Esophagus squamous epithelium (tissue), 5 donors: ENCODE measurements at regions not wholly inside any gene's neighbourhood (a gene's known extent, or its start where the extent isn't known, plus 50 kb on each side); places are given as distances from the start of the nearest gene placed in this dataset.

ENCODE experiments used
- DNase-seq: peaks from one replicate; lab custom pipeline; 2025; lab: John Stamatoyannopoulos, UW
- H3K27ac ChIP-seq, 4 donors: fragments of 200-600 bp; sonication (generic); one replicate each; pipeline ENCODE4 v1.5.1; 2016 to 2019; ENCODE audit warnings: mild to moderate bottlenecking in 1 of 4
- H3K27me3 ChIP-seq, 4 donors: fragments of 200-600 bp; sonication (generic); 1 replicate in 3 of 4; 2 replicates in 1 of 4; pipeline versions ENCODE4 v1.5.1 to v1.6.0; 2017 to 2021; ENCODE audit warnings: antibody characterized with exemption in 1 of 4
- H3K36me3 ChIP-seq, 3 donors: fragments of 200-600 bp; sonication (generic); one replicate each; pipeline ENCODE4 v1.5.1; 2016 to 2019
- H3K4me1 ChIP-seq, 3 donors: fragments of 200-600 bp; sonication (generic); one replicate each; pipeline ENCODE4 v1.5.1; 2017 to 2019
- H3K4me3 ChIP-seq, 4 donors: fragments of 200-600 bp; sonication (generic); 1 replicate in 3 of 4; 2 replicates in 1 of 4; pipeline ENCODE4 v1.5.1; 2016 to 2019; ENCODE audit warnings: mild to moderate bottlenecking in 2 of 4, moderate library complexity in 1 of 4
- H3K9me3 ChIP-seq, 3 donors: fragments of 200-600 bp; sonication (generic); one replicate each; pipeline ENCODE4 v1.5.1; 2016 to 2019
- CTCF ChIP-seq, 6 experiments: fragments of 450-650 bp in 4 of 6; fragments of 200-600 bp in 2 of 6; sonication (generic) in 2 of 6; IDR thresholded peaks; one replicate each; pipeline ENCODE4 v1.5.1; 2016 to 2019; ENCODE audit warnings: antibody characterized with exemption in 6 of 6, mild to moderate bottlenecking in 4 of 6, moderate library complexity in 4 of 6
- POLR2A ChIP-seq, 4 donors: fragments of 450-650 bp; IDR thresholded peaks; one replicate each; pipeline ENCODE4 v1.6.1; 2017; ENCODE audit warnings: antibody characterized with exemption in 4 of 4, mild to moderate bottlenecking in 4 of 4, moderate library complexity in 3 of 4
- WGBS, 2 donors: methylation state at CpG; one replicate each; pipeline ENCODE4 v1.1.5; 2018; 5-methylcytosine and 5-hydroxymethylcytosine counted together
- intact Hi-C: fragments of 100-400 bp; cut with DNase I; formaldehyde crosslinking; loops from one replicate; pipeline ENCODE4 v1.15.0; 2022
- donor health status: DM: yes; HTN: yes; CAD: no.

GRCh38 chr4:65152205-65152604, 518.1 kb downstream of the EPHA5 start:
- Histone ChIP-seq H3K4me3 (no peak overlapping the region), H3K36me3 (no peaks in the 10 kb centered on the region), H3K4me1 (no peaks in the 10 kb centered on the region), H3K9me3 (no peaks in the 10 kb centered on the region), H3K27ac (no peak overlapping the region), H3K27me3 (no peaks in the 10 kb centered on the region)
- TF ChIP-seq CTCF (IDR thresholded peaks at IDR 0.05) = no peak
- no peak for TF ChIP-seq POLR2A (IDR thresholded peaks at IDR 0.05)
- no peak for DNase-seq
- intact Hi-C loops = no loop called here

GRCh38 chr4:65139998-65140397, 530.3 kb downstream of the EPHA5 start:
- H3K27me3 ChIP-seq = no peaks in the 10 kb centered on the region
- DNase-seq = no peak
- TF ChIP-seq CTCF (IDR thresholded peaks at IDR 0.05) (no peak), POLR2A (IDR thresholded peaks at IDR 0.05) (no peak)
- no peak overlapping the region for H3K27ac ChIP-seq
- WGBS, 2 donors = 83% methylated on average over 1 of the region's 1 CpG
- H3K4me1 ChIP-seq = no peaks in the 10 kb centered on the region
- no peaks in the 10 kb centered on the region for H3K36me3 ChIP-seq
- H3K9me3 ChIP-seq = no peaks in the 10 kb centered on the region
- H3K4me3 ChIP-seq = no peak overlapping the region
- intact Hi-C loops = no loop called here

GRCh38 chr4:65126200-65126599, 544.1 kb downstream of the EPHA5 start:
- DNase-seq = no peak
- intact Hi-C loops = no loop called here
- 68 to 78% methylated on average over 2 of the region's 2 CpGs for WGBS, 2 donors

GRCh38 chr4:65120287-65120686, 550.0 kb downstream of the EPHA5 start:
- Histone ChIP-seq H3K36me3 (no peaks in the 10 kb centered on the region), H3K4me1 (no peaks in the 10 kb centered on the region), H3K27ac (no peak overlapping the region), H3K4me3 (no peak overlapping the region), H3K27me3 (no peaks in the 10 kb centered on the region), H3K9me3 (no peaks in the 10 kb centered on the region)
- TF ChIP-seq POLR2A (IDR thresholded peaks at IDR 0.05) = no peak
- TF ChIP-seq CTCF (IDR thresholded peaks at IDR 0.05) = no peak
- 8 to 9% methylated on average over 1 of the region's 1 CpG for WGBS, 2 donors
- intact Hi-C loops = no loop called here
- DNase-seq = no peak

More at GRCh38 chr4:65126200-65126599, 544.1 kb downstream of the EPHA5 start:
- TF ChIP-seq CTCF (IDR thresholded peaks at IDR 0.05) = no peak
- no peaks in the 10 kb centered on the region for H3K27me3 ChIP-seq
- H3K36me3 ChIP-seq = no peaks in the 10 kb centered on the region
- no peak overlapping the region for H3K4me3 ChIP-seq
- no peaks in the 10 kb centered on the region for H3K4me1 ChIP-seq
- H3K27ac ChIP-seq = no peak overlapping the region
- H3K9me3 ChIP-seq = no peaks in the 10 kb centered on the region

GRCh38 chr4:65102419-65102818, 567.9 kb downstream of the EPHA5 start:
- H3K4me1 ChIP-seq = no peaks in the 10 kb centered on the region
- H3K36me3 ChIP-seq = no peaks in the 10 kb centered on the region
- H3K4me3 ChIP-seq = no peak overlapping the region
- WGBS, 2 donors = 79 to 86% methylated on average over 2 of the region's 2 CpGs
- no peak for DNase-seq
- H3K9me3 ChIP-seq = no peaks in the 10 kb centered on the region
- TF ChIP-seq POLR2A (IDR thresholded peaks at IDR 0.05) (no peak), CTCF (IDR thresholded peaks at IDR 0.05) (no peak)
- no peak overlapping the region for H3K27ac ChIP-seq
- H3K27me3 ChIP-seq = no peaks in the 10 kb centered on the region
- intact Hi-C loops = no loop called here
